HepG2 (cell line): ENCODE measurements at regions not wholly inside any gene's neighbourhood (a gene's known extent, or its start where the extent isn't known, plus 50 kb on each side); places are given as distances from the start of the nearest gene placed in this dataset.

Source experiments
- ATAC-seq: fragments of 200-7000 bp; cut with Tn5 transposase; 3 replicates; pipeline ENCODE4 v1.9.1; 2020; ENCODE audit warnings: mild to moderate bottlenecking, moderate library complexity
- BruUV-seq: library from RNA; stranded (reverse); fragments of 400-500 nt; replicated peaks from 2 replicates; lab custom pipeline; 2021; lab: Mats Ljungman, UMichigan
- CTCF ChIA-PET: fragments of 300-600 bp; formaldehyde crosslinking; extraction: SDS; loops from one replicate; lab custom pipeline; 2021; ENCODE audit warnings: low total read pairs, inconsistent platforms, low intra/inter-chr PET ratio; lab: Yijun Ruan, JAX
- POLR2A ChIA-PET: fragments of 350-600 bp; sonication (Branson Sonifier 250); formaldehyde crosslinking; loops from one replicate; lab custom pipeline; 2020; ENCODE audit warnings: antibody characterized with exemption, inconsistent platforms; lab: Yijun Ruan, JAX
- DNase-seq: peaks from one replicate; pipeline ENCODE4 v3.0.0-alpha.2; 2015; ENCODE audit warnings: low spot score
- FAIRE-seq: peaks from 3 replicates; lab custom pipeline; 2011; peaks lifted over from hg19 to GRCh38; lab: Jason Lieb, UNC
- H2AFZ ChIP-seq: one replicate; pipeline ENCODE4 v1.6.1; 2011; ENCODE audit warnings: low read length, inconsistent platforms
- H3K27ac ChIP-seq: fragments of 300-600 bp; 3 replicates; pipeline ENCODE4 v1.8.0; 2011; ENCODE audit warnings: mixed run types, mild to moderate bottlenecking, mixed read lengths, low read length, inconsistent platforms; ENCODE audit not compliant: insufficient read depth; ENCODE audit errors: extremely low read length
- H3K27me3 ChIP-seq, 2 experiments: fragments of 200-600 bp in 1 of 2; 2 replicates in 1 of 2; 3 replicates in 1 of 2; pipeline versions ENCODE4 v1.6.0 to v1.8.0; 2011; ENCODE audit warnings: low read length in 2 of 2, mild to moderate bottlenecking in 2 of 2, moderate library complexity in 2 of 2, inconsistent platforms in 1 of 2; ENCODE audit not compliant: insufficient read depth in 2 of 2, control insufficient read depth in 1 of 2
- H3K36me3 ChIP-seq, 2 experiments: fragments of 200-600 bp in 1 of 2; replicated peaks in 1 of 2; 2 replicates in 1 of 2; 3 replicates in 1 of 2; pipeline versions ENCODE4 v1.5.1 to v1.8.0; 2011; ENCODE audit warnings: low read length in 2 of 2, inconsistent platforms in 1 of 2; ENCODE audit not compliant: insufficient read depth in 2 of 2, control insufficient read depth in 1 of 2
- H3K4me1 ChIP-seq: 2 replicates; pipeline ENCODE4 v1.5.1; 2012; ENCODE audit warnings: low read length, inconsistent platforms; ENCODE audit not compliant: insufficient read depth
- H3K4me2 ChIP-seq: 2 replicates; pipeline ENCODE4 v1.6.0; 2011; ENCODE audit warnings: low read depth, low read length, inconsistent platforms
- H3K4me3 ChIP-seq, 3 experiments: fragments of 200-600 bp in 1 of 3; sonication (generic), shearing (Covaris generic) in 1 of 3; replicated peaks in 1 of 3; 2 replicates each; pipeline ENCODE4 v1.5.1; 2011 to 2016; ENCODE audit warnings: low read length in 3 of 3, inconsistent platforms in 2 of 3, low read depth in 2 of 3, mild to moderate bottlenecking in 2 of 3, control low read depth in 1 of 3, mixed read lengths in 1 of 3; ENCODE audit not compliant: insufficient read depth in 1 of 3
- H3K79me2 ChIP-seq: one replicate; pipeline ENCODE4 v1.6.1; 2011; ENCODE audit warnings: low read length, inconsistent platforms; ENCODE audit not compliant: insufficient read depth
- H3K9ac ChIP-seq: 2 replicates; pipeline ENCODE4 v1.6.0; 2011; ENCODE audit warnings: mild to moderate bottlenecking, low read depth, low read length, inconsistent platforms; ENCODE audit not compliant: insufficient read depth
- H3K9me3 ChIP-seq: 2 replicates; pipeline ENCODE4 v1.5.1; 2012; ENCODE audit warnings: mild to moderate bottlenecking, low read length
- H4K20me1 ChIP-seq: 2 replicates; pipeline ENCODE4 v1.6.0; 2011; ENCODE audit warnings: inconsistent platforms, mild to moderate bottlenecking, low read length, moderate library complexity; ENCODE audit not compliant: insufficient read depth
- BCL6 ChIP-seq: IDR thresholded peaks from 2 replicates; pipeline ENCODE4 v1.6.1; 2016; ENCODE audit warnings: missing genetic modification reagents, missing compliant biosample characterization
- CREM ChIP-seq, 2 experiments: sonication (generic) in 1 of 2; formaldehyde crosslinking in 1 of 2; IDR thresholded peaks; 2 replicates each; pipeline versions ENCODE4 v1.4.0 to v1.6.1; 2016 to 2020; ENCODE audit warnings: antibody characterized with exemption in 1 of 2, mild to moderate bottlenecking in 1 of 2, missing genetic modification reagents in 1 of 2
- ELF3 ChIP-seq: IDR thresholded peaks from 2 replicates; pipeline ENCODE4 v1.6.1; 2016; ENCODE audit warnings: missing genetic modification reagents, missing compliant biosample characterization
- HOXD1 ChIP-seq: sonication (generic); formaldehyde crosslinking; IDR thresholded peaks from 2 replicates; pipeline ENCODE4 v1.5.0; 2020; ENCODE audit warnings: missing genetic modification reagents
- MTA3 ChIP-seq: sonication (generic); formaldehyde crosslinking; IDR thresholded peaks from 2 replicates; pipeline ENCODE4 v1.4.0; 2020; ENCODE audit warnings: missing genetic modification reagents
- PHB2 ChIP-seq: fragments of 450-650 bp; IDR thresholded peaks from 2 replicates; pipeline ENCODE4 v1.6.1; 2018; ENCODE audit not compliant: partially characterized antibody
- POGZ ChIP-seq: sonication (generic); formaldehyde crosslinking; IDR thresholded peaks from 2 replicates; pipeline ENCODE4 v1.4.0; 2020; ENCODE audit warnings: mild to moderate bottlenecking, missing genetic modification reagents
- SOX13 ChIP-seq, 3 experiments: fragments of 450-650 bp in 1 of 3; sonication (generic) in 1 of 3; formaldehyde crosslinking in 1 of 3; IDR thresholded peaks in 2 of 3; conservative IDR thresholded peaks in 1 of 3; 2 replicates each; pipeline versions ENCODE4 v1.5.0 to v1.6.1; 2016 to 2020; ENCODE audit warnings: antibody characterized with exemption in 1 of 3, mild to moderate bottlenecking in 1 of 3, missing compliant biosample characterization in 1 of 3, missing genetic modification reagents in 1 of 3, moderate library complexity in 1 of 3
- SRY ChIP-seq: sonication (generic); formaldehyde crosslinking; IDR thresholded peaks from 2 replicates; pipeline ENCODE4 v1.8.0; 2022; ENCODE audit warnings: mild to moderate bottlenecking, missing genetic modification reagents
- TCF7 ChIP-seq: sonication (generic); IDR thresholded peaks from 2 replicates; pipeline ENCODE4 v1.6.1; 2016; ENCODE audit warnings: antibody characterized with exemption, low read depth
- ZNF121 ChIP-seq: sonication (generic); formaldehyde crosslinking; IDR thresholded peaks from 2 replicates; pipeline ENCODE4 v1.5.0; 2020; ENCODE audit warnings: mild to moderate bottlenecking, missing genetic modification reagents
- ZNF510 ChIP-seq: sonication (generic); formaldehyde crosslinking; IDR thresholded peaks from 2 replicates; pipeline ENCODE4 v1.4.0; 2020; ENCODE audit warnings: low read depth, mild to moderate bottlenecking, missing genetic modification reagents
- ZNF572 ChIP-seq: sonication (generic); formaldehyde crosslinking; IDR thresholded peaks from 2 replicates; pipeline ENCODE4 v1.5.1; 2020; ENCODE audit warnings: mild to moderate bottlenecking, missing genetic modification reagents
- WGBS: methylation state at CpG from one replicate; pipeline ENCODE4 v1.1.6; 2017; ENCODE audit warnings: low lambda C conversion rate; 5-methylcytosine and 5-hydroxymethylcytosine counted together
- in situ Hi-C: cut with HindIII; loops from 2 replicates; pipeline ENCODE4 v1.10.0; 2017; ENCODE audit warnings: low pct_unique_long_range_greater_than_20kb; ENCODE audit not compliant: extremely low pct_ligation_motif_present
- intact Hi-C: fragments of 100-400 bp; cut with micrococcal nuclease; formaldehyde crosslinking; loops from one replicate; pipeline ENCODE4 v1.10.0; 2022; ENCODE audit not compliant: unreplicated experiment
- TF ChIP-seq, protein P1 (sequence below): sonication (generic); formaldehyde crosslinking; IDR thresholded peaks from 2 replicates; pipeline ENCODE4 v1.4.0; 2020; ENCODE audit warnings: missing genetic modification reagents, mild to moderate bottlenecking, borderline replicate concordance
- TF ChIP-seq, protein P2 (sequence below): sonication (generic); formaldehyde crosslinking; IDR thresholded peaks from 2 replicates; pipeline ENCODE4 v1.8.1; 2023; ENCODE audit warnings: mild to moderate bottlenecking, missing genetic modification reagents, borderline replicate concordance

DNA sequence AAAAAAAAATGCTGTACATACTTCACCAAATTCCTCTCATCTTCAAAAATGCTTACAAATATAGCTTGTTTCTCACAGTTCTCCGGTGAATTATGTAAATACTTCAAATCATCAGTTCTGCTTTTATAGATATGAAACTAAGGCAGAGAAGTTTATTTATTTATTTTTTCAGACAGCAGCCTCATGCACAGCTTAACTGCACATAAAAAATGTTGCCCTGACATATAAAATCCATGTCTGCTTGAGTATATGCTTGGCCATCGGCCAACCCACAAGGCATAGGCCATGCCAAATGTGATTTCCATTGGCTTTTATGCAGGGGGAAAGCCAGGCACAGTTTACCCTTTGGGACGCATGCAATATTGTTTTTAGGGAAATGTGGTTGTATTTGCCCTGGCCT is 57.3 kb upstream of the PHACTR2 start:
- no peak overlapping the region for H3K4me2 ChIP-seq
- ATAC-seq (no peak), DNase-seq (no peak), FAIRE-seq (no peak)
- H4K20me1 ChIP-seq: no peaks in the 10 kb centered on the region
- no peaks in the 10 kb centered on the region for H3K27me3 ChIP-seq
- H3K4me3 ChIP-seq: no peak overlapping the region
- TF ChIP-seq SRY (CRISPR knock-in tag) (no peak), MTA3 (no peak)
- BruUV-seq: no TSS peak
- WGBS: 64% methylated on average over 3 of the region's 3 CpGs
- no peaks in the 10 kb centered on the region for H3K36me3 ChIP-seq
- CTCF ChIA-PET: no interaction called here
- peaks cover 17% of the 10 kb centered on the region for H3K4me1 ChIP-seq
- POLR2A ChIA-PET: interaction anchor here (1.4 kb wide), 1 partner anchor 223 kb away, joined by 3 read pairs; the partner anchor contains the start of gene LTV1
- H3K27ac ChIP-seq: no peak overlapping the region
- H2AFZ ChIP-seq: no peak overlapping the region
- no peak overlapping the region for H3K9ac ChIP-seq
- intact Hi-C loops: no loop called here
- H3K9me3 ChIP-seq: no peaks in the 10 kb centered on the region
- H3K79me2 ChIP-seq: no peaks in the 10 kb centered on the region
- in situ Hi-C loops: no loop called here

DNA sequence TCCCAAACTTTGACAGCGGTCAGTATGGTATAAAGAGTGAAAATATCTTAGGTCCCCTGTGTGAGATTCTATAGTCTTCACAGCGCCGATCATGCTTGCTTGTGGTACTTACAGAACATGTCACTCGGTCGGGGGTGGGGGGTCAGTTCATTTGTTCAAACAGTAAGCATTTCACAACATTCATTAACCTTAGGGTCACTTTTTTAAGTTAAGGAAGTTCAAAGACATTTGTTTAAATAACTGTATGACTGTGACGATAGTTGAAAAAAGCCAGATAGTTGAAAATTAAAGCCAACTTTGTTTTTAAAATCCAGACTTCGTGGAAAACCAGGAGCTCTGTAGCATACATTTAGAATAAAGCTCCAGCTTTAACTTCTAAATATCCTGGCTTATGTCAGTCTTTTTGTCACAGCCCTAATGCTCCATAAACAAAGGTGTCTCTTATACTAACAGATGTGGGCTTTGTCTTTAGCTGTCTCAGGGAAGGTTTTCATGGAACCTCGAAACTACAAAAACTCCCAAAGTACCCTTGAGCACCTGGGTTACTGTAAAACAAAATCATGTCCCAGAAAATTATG is 57.9 kb upstream of the PHACTR2 start:
- Histone ChIP-seq H3K27me3 (no peaks in the 10 kb centered on the region), H3K9ac (no peak overlapping the region), H3K79me2 (no peaks in the 10 kb centered on the region), H3K4me2 (peak overlapping the region; percentile 33), H3K4me3 (0 out of 6 replicates have a peak overlapping the region, but pooled peaks of 1 of the 3 experiments have one; percentile 6), H3K4me1 (peaks cover 17% of the 10 kb centered on the region), H3K9me3 (no peaks in the 10 kb centered on the region), H2AFZ (no peak overlapping the region), H3K27ac (no peak overlapping the region), H3K36me3 (no peaks in the 10 kb centered on the region), H4K20me1 (no peaks in the 10 kb centered on the region)
- intact Hi-C loops: no loop called here
- ChIA-PET CTCF (no interaction called here), POLR2A (interaction anchor here (1.4 kb wide), 1 partner anchor 223 kb away, joined by 3 read pairs; the partner anchor contains the start of gene LTV1)
- BruUV-seq: no TSS peak
- DNase-seq: peak; percentile 49
- 21% methylated on average over 8 of the region's 8 CpGs for WGBS
- in situ Hi-C loops: no loop called here
- FAIRE-seq: no peak
- peak; percentile 62 for ATAC-seq
- TF ChIP-seq ZNF121 (no peak), SOX13 (IDR thresholded peaks at IDR 0.05) (no peak), SOX13 (CRISPR knock-in tag; conservative IDR thresholded peaks at IDR 0.05 in 1 of 2, IDR thresholded peaks at IDR 0.05 in 1 of 2) (peak in 1 of 2 experiments; percentile 33; a peak in 2 of 4 replicates), HOXD1 (CRISPR knock-in tag) (no peak), ZNF510 (CRISPR knock-in tag) (no peak), TCF7 (0 out of 2 replicates have a peak, but pooled peaks have one; percentile 22), PHB2 (no peak), CREM (IDR thresholded peaks at IDR 0.05) (0 out of 2 replicates have a peak, but pooled peaks have one; percentile 17), CREM (CRISPR knock-in tag; IDR thresholded peaks at IDR 0.05) (no peak), ZNF572 (no peak), POGZ (no peak), BCL6 (0 out of 2 replicates have a peak, but pooled peaks have one; percentile 27), ELF3 (CRISPR knock-in tag) (no peak)
- TF ChIP-seq, protein P1, sequence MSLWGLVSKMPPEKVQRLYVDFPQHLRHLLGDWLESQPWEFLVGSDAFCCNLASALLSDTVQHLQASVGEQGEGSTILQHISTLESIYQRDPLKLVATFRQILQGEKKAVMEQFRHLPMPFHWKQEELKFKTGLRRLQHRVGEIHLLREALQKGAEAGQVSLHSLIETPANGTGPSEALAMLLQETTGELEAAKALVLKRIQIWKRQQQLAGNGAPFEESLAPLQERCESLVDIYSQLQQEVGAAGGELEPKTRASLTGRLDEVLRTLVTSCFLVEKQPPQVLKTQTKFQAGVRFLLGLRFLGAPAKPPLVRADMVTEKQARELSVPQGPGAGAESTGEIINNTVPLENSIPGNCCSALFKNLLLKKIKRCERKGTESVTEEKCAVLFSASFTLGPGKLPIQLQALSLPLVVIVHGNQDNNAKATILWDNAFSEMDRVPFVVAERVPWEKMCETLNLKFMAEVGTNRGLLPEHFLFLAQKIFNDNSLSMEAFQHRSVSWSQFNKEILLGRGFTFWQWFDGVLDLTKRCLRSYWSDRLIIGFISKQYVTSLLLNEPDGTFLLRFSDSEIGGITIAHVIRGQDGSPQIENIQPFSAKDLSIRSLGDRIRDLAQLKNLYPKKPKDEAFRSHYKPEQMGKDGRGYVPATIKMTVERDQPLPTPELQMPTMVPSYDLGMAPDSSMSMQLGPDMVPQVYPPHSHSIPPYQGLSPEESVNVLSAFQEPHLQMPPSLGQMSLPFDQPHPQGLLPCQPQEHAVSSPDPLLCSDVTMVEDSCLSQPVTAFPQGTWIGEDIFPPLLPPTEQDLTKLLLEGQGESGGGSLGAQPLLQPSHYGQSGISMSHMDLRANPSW (CRISPR knock-in tag): no peak
- TF ChIP-seq, protein P2, sequence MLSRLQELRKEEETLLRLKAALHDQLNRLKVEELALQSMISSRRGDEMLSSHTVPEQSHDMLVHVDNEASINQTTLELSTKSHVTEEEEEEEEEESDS: no peak
